HEK293 (cell line): ENCODE measurements at regions not wholly inside any gene's neighbourhood (a gene's known extent, or its start where the extent isn't known, plus 50 kb on each side); places are given as distances from the start of the nearest gene placed in this dataset.

Experiments used
- CTCF ChIP-seq: fragments of 450-650 bp; formaldehyde crosslinking; IDR thresholded peaks from 2 replicates; pipeline ENCODE4 v1.5.1; 2016; ENCODE audit warnings: missing biosample characterization, missing genetic modification characterization
- GLIS1 ChIP-seq: fragments of 450-650 bp; formaldehyde crosslinking; IDR thresholded peaks from 2 replicates; pipeline ENCODE4 v1.5.1; 2016; ENCODE audit warnings: missing biosample characterization, missing genetic modification characterization
- PATZ1 ChIP-seq: fragments of 450-650 bp; formaldehyde crosslinking; IDR thresholded peaks from 2 replicates; pipeline ENCODE4 v1.5.1; 2016; ENCODE audit warnings: missing biosample characterization, missing genetic modification characterization
- REST ChIP-seq: fragments of 450-650 bp; formaldehyde crosslinking; IDR thresholded peaks from 2 replicates; pipeline ENCODE4 v1.5.1; 2016; ENCODE audit warnings: missing biosample characterization, missing genetic modification characterization
- YY1 ChIP-seq: fragments of 450-650 bp; formaldehyde crosslinking; IDR thresholded peaks from 2 replicates; pipeline ENCODE4 v1.5.1; 2018; ENCODE audit warnings: missing biosample characterization, missing genetic modification characterization
- ZNF132 ChIP-seq: fragments of 450-650 bp; formaldehyde crosslinking; IDR thresholded peaks from 2 replicates; pipeline ENCODE4 v1.5.1; 2017; ENCODE audit warnings: missing biosample characterization, missing genetic modification characterization, borderline replicate concordance
- ZNF148 ChIP-seq: fragments of 450-650 bp; formaldehyde crosslinking; IDR thresholded peaks from 2 replicates; pipeline ENCODE4 v1.5.0; 2017; ENCODE audit warnings: missing biosample characterization, missing genetic modification characterization, borderline replicate concordance
- ZNF529 ChIP-seq: fragments of 450-650 bp; formaldehyde crosslinking; IDR thresholded peaks from 2 replicates; pipeline ENCODE4 v1.5.1; 2017; ENCODE audit warnings: missing genetic modification characterization, missing biosample characterization; ENCODE audit not compliant: insufficient replicate concordance

- no peak for TF ChIP-seq REST
- no peak for TF ChIP-seq PATZ1 (tag by site-specific recombination)
- no peak for TF ChIP-seq YY1 (tag by site-specific recombination)
- no peak for TF ChIP-seq CTCF
- TF ChIP-seq ZNF529 (tag by site-specific recombination), result no peak
- no peak for TF ChIP-seq ZNF148
- no peak for TF ChIP-seq GLIS1 (tag by site-specific recombination)
- no peak for TF ChIP-seq ZNF132 (tag by site-specific recombination)
These were observed 87.5 kb downstream of the ANKRD60 start for GRCh38 chr20:58140787-58141425.
